HG02852 (cell line): ENCODE measurements at regions not wholly inside any gene's neighbourhood (a gene's known extent, or its start where the extent isn't known, plus 50 kb on each side); places are given as distances from the start of the nearest gene placed in this dataset.

Experiments
- ATAC-seq: cut with Tn5 transposase; IDR thresholded peaks from one replicate; pipeline ENCODE4 v1.9.1; 2021; ENCODE audit warnings: mild to moderate bottlenecking, moderate library complexity; ENCODE audit not compliant: unreplicated experiment

DNA sequence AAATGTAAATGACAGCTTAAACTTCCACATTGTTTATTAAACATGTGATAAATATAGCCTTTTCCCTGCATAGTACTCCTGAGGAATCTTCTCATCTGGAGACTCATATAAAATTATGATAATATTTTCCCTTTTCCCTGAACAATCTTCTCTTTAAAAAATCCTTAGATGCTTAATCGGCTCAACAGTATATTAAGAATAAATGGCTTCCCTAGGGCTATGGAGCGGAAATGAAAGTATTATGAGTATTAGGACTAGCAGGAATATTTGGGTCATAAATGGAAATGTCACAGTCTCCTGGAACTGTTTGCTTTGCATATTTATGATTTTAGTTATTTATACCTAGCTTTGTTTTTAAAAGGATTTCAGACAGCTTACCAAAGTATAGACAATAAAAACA, 200.7 kb upstream of the PDE5A start:
- no peak for ATAC-seq

DNA sequence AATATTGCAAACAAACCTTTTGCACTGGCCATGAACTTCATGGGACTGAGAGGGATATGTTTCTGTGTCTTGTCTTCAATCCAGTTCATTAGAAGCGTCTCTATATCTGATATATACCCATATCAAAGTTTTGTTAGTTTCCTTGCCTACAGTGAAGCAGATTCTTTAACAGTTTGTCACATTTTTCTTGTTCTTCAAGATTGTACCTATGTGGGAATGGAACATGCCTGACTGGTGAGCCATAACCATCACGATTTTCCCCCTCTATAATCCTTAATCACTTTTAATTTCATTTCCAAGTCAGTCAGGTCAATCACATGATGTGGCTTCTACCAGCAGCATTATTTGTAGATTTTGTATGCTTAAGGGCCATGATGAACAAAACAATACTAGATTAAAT, 197.1 kb upstream of the PDE5A start:
- ATAC-seq, result no peak

DNA sequence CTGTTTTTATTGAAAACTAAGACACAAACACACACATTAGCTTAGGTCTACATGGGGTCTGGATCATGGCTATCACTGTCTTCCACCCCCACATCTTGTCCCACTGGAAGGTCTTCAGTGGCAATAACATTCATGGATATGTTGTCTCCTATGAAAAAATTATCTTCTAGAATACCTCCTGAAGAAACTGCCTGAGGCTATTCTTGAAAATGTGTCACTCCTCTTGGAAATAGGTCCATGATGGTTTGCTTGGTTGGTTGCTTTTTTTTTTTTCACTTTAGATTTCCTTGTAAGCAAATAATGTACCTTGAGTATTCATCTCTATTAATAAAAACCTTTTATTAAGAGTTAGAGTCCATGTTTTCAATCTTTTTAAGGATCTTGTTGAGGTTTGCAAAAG, 195.3 kb upstream of the PDE5A start:
- no peak for ATAC-seq

DNA sequence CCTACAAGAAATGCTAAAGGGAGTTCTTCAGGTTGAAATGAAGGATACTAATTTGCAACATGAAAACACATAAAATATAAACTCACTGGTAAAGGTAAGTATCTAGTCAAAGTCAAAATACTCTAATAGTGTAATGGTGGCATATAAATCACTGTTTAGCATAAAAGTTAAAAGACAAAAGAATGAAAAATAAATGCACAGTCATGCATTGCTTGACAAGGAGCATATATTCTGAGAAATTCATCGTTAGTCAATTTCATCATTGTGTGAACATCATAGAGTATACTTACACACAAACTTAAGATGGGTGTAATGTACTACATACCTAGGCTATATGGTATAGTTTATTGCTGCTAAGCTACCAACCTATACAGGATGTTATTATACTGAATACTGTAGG, 194.4 kb upstream of the PDE5A start:
- ATAC-seq, result no peak

- ATAC-seq, result no peak
These were observed 187.9 kb upstream of the PDE5A start for GRCh38 chr4:119816473-119816872.

DNA sequence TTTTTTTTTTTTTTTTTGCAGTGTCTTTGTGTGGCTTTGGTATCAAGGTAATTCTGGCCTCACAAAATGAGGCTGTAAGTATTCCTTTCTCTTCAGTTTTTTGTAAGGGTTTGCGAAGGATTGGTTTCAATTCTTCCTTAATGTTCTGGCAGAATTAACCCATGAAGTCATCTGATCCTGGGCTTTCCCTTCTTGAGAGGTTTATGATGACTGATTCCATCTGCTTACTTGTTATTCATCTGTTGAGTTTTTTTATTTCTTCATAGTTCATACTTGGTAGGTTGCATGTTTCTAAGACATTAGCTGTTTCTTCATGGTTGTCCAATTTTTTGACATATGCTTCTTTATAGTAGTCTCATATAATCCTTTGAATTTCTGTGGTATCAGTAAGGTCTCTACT, 181.4 kb upstream of the PDE5A start:
- no peak for ATAC-seq

- ATAC-seq, result no peak
These were observed 175.8 kb upstream of the PDE5A start for GRCh38 chr4:119804404-119804803.

DNA sequence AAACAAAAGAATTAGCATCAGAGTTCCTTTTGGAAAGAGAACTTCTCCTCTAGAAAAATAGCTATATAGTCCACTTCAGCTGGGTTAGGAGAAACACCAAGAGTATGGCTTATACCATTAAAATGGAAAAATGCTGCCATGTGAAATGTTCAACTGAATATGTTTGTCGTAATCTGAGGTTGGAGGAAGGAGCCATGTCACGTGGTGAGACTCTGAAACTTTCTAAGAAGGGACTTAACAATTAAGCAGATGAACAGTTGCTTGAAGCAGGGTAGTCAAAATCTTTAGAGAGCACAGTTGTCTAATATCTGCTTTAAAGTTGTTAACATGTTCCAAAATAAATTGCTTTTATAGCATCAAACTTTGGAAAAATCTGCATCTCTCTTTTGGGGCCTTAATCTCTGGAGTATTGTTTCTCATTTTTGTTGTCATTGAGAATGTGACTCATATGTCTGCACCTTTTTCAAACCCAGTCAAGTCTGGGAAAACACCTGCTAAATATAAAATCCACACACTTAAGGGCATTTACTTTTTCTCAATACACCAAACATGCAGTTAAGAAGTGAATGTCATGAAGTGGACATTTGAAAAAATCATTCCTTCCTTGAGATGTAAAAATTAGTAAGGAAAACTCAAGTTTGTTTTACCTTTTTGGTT, 168.8 kb upstream of the PDE5A start:
- ATAC-seq, result no peak

DNA sequence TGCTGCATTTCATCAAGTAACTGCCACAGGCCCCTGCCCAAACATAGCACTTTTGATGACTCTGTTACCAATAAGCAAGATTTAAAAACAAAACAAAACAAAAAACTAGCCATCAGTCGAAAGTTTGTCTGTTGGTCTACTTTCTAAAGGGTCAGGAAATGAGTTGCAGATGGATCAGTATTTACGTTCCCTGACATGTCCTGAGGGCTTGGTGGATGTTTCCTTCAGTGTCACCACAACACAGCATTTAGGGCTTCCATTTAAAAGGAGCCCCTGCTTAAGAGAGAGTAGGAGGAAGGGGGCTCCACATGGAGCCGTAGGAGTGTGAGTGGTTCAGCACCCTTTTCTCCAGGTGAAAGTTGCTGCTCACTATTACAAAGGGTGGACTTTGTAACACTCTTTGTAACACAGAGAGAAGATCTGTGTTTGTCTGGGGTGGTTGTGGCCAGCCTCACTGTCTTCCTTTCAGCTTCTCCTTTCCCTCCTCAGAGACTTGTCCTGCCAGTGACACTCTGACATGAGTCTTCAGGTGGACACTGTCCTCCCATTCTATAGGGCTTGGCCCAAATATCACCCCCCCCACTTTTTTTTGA, 167.5 kb upstream of the PDE5A start:
- ATAC-seq, result no peak

DNA sequence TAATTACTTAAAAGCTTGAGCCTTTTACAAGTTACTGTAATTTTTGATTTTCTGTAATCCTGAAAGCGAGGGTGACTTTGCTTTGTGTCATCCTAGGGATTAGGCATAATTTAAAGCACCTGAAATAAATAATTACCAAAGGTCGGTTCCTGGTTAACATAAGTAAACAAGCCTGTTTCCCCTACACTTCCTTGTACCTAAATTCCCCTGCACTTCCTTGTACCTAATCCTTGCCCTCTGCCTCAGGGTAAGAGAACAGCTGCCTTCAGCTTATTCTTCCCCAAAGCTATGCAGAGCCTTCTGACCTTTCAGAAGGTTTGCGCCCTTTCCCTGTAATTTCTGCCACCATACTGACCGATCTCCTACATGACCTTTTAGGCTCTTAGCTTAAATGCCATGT, 166.1 kb upstream of the PDE5A start:
- no peak for ATAC-seq

DNA sequence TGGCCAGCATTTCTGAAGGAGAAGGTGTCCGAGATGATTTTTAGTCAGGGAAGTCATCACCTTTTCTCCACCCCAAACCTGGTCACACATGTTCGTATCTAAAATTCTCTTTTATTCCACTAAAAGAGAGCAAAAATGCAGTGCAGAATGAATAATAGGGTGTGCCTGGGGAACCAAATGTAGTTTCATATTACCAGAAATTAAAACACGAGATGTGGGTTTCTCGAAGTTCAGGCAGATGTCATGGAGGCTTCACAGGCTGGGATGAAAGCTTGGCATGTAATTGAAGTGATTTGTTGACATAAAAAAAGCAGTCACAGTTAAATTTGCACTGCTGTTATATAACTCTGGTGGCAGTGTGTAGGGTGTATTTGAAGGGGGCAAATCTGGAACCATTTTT, 165.5 kb upstream of the PDE5A start:
- ATAC-seq, result no peak

DNA sequence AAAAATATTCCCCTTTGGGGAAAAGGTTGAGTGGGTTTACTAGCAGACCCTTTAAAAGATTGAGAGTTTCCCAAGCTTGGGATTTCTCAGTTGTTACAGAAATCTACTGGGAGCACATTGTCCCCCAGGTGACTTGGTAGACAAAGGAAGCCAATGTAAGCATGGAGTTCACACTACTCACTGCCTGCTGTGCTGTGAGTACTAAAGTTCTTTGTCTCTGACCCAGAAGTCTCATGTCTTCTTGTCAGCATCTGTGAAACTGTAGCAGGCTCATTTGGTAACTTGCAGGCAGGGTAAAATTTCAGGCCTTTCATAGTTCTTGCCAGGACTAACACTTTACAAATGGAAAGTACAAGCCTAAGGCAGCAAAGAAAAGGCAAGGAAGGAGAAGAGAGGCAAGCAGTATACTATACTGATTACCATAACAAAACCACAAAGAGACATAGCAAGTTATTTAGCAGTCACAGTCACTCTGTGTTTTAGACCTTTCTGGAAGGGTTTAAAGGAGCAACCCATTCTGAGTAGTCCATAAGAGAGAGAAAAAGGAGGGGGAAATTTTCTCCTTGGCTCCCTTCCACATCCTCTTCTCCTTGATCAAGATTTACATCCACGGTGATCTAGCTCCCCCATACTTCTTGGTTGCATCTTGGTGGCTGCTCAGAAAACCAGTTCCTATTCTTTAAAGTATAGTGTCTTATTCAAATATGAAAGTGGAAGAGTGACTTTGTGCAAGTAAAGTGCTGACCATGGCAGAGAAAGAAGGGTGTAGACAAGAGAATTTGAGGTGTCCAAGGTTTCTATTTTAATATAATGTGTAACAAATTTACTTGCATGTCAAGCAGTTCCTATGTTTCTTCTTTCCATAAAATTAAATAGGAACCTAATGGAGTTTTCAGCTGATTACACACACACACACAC, 160.0 kb upstream of the PDE5A start:
- no peak for ATAC-seq

- ATAC-seq, result no peak
These were observed 157.4 kb upstream of the PDE5A start for GRCh38 chr4:119785963-119786362.

- no peak for ATAC-seq
These were observed 154.8 kb upstream of the PDE5A start for GRCh38 chr4:119783189-119783983.

GRCh38 chr4:119781044-119781443, 152.4 kb upstream of the PDE5A start:
- no peak for ATAC-seq

GRCh38 chr4:119774840-119775239, 146.2 kb upstream of the PDE5A start:
- no peak for ATAC-seq

GRCh38 chr4:119765951-119766350, 137.3 kb upstream of the PDE5A start:
- ATAC-seq, result no peak

- no peak for ATAC-seq
These were observed 136.9 kb upstream of the PDE5A start for GRCh38 chr4:119765469-119765868.

DNA sequence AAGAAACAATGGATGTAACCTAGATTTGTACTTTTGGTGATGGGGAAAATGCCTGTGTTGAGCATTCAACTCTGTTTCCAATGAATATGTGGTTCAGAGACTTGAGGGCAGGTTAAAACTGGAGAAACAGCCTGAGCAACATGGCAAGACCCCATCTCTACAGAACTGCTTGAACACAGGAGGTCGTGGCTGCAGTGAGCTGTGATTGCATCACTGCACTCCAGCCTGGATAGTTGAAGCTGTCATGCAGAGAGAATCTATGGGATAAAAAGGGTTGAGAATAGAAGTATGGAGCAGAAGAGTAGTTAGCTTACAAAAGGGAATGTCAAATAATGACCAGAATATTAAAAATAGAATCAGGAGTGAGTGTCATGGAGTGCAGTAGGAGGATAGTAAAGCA, 134.8 kb upstream of the PDE5A start:
- no peak for ATAC-seq

- no peak for ATAC-seq
These were observed 127.0 kb upstream of the PDE5A start for GRCh38 chr4:119755599-119755998.

GRCh38 chr4:119752936-119753335, 124.3 kb upstream of the PDE5A start:
- no peak for ATAC-seq
